GM12878 (cell line): ENCODE measurements at regions not wholly inside any gene's neighbourhood (a gene's known extent, or its start where the extent isn't known, plus 50 kb on each side); places are given as distances from the start of the nearest gene placed in this dataset.

Source experiments
- ATAC-seq: fragments of 200-7000 bp; cut with Tn5 transposase; 3 replicates; pipeline ENCODE4 v1.9.1; 2020; ENCODE audit warnings: mild to moderate bottlenecking, moderate library complexity
- BruUV-seq: library from RNA; stranded (reverse); fragments of 400-500 nt; replicated peaks from 2 replicates; lab custom pipeline; 2021; lab: Mats Ljungman, UMichigan
- CTCF ChIA-PET: fragments of 300-600 bp; sonication (Branson Sonifier 250); formaldehyde crosslinking; extraction: SDS; loops from one replicate; lab custom pipeline; 2021; ENCODE audit warnings: inconsistent platforms; lab: Yijun Ruan, JAX
- POLR2A ChIA-PET: fragments of 350-600 bp; formaldehyde crosslinking; extraction: SDS; loops from one replicate; lab custom pipeline; 2021; ENCODE audit warnings: inconsistent platforms; lab: Charles Lee
- RAD21 ChIA-PET: fragments of 300-600 bp; sonication (Branson Sonifier 250); formaldehyde crosslinking; loops from one replicate; lab custom pipeline; 2023; ENCODE audit warnings: antibody characterized with exemption; ENCODE audit not compliant: unreplicated experiment; lab: Charles Lee
- SMC1A ChIA-PET: fragments of 300-600 bp; sonication (Branson Sonifier 250); formaldehyde crosslinking; loops from one replicate; lab custom pipeline; 2023; ENCODE audit not compliant: unreplicated experiment, uncharacterized antibody; lab: Charles Lee
- DNase-seq: peaks from one replicate; pipeline ENCODE4 v3.0.0-alpha.2; 2011; ENCODE audit warnings: low read depth, low spot score
- FAIRE-seq: peaks from 3 replicates; lab custom pipeline; 2011; peaks lifted over from hg19 to GRCh38; lab: Jason Lieb, UNC
- H2AFZ ChIP-seq: 2 replicates; pipeline ENCODE4 v1.6.0; 2011; ENCODE audit warnings: low read depth, low read length, control low read depth; ENCODE audit not compliant: control insufficient read depth
- H3K27ac ChIP-seq: 2 replicates; pipeline ENCODE4 v1.5.1; 2011; ENCODE audit warnings: control low read depth; ENCODE audit not compliant: control insufficient read depth, insufficient read depth
- H3K27me3 ChIP-seq, 2 experiments: replicated peaks in 1 of 2; 2 replicates each; pipeline versions ENCODE4 v1.6.0 to v1.6.1; 2011; ENCODE audit warnings: low read length in 1 of 2; ENCODE audit not compliant: control insufficient read depth in 2 of 2, insufficient read depth in 2 of 2
- H3K36me3 ChIP-seq, 2 experiments: 2 replicates each; pipeline ENCODE4 v1.5.1; 2011; ENCODE audit warnings: low read length in 1 of 2; ENCODE audit not compliant: control insufficient read depth in 2 of 2, insufficient read depth in 2 of 2
- H3K4me1 ChIP-seq: 2 replicates; pipeline ENCODE4 v1.6.1; 2011; ENCODE audit warnings: mild to moderate bottlenecking, low read length, moderate library complexity, mixed read lengths; ENCODE audit not compliant: control insufficient read depth, insufficient read depth
- H3K4me2 ChIP-seq: 2 replicates; pipeline ENCODE4 v1.6.0; 2011; ENCODE audit warnings: control low read depth; ENCODE audit not compliant: control insufficient read depth, insufficient read depth
- H3K4me3 ChIP-seq: fragments of 200-600 bp; sonication (generic); 2 replicates; pipeline ENCODE4 v1.5.1; 2016
- H3K79me2 ChIP-seq: 2 replicates; pipeline ENCODE4 v1.6.0; 2011; ENCODE audit warnings: low read length; ENCODE audit not compliant: control insufficient read depth, insufficient read depth
- H3K9ac ChIP-seq: 2 replicates; pipeline ENCODE4 v1.8.0; 2011; ENCODE audit warnings: low read length, control low read depth, mixed read lengths; ENCODE audit not compliant: control insufficient read depth, insufficient read depth
- H3K9me3 ChIP-seq: replicated peaks from 3 replicates; pipeline ENCODE4 v1.5.1; 2011; ENCODE audit warnings: mild to moderate bottlenecking, low read length; ENCODE audit not compliant: control insufficient read depth, insufficient read depth
- H4K20me1 ChIP-seq: 2 replicates; pipeline ENCODE4 v1.6.0; 2011; ENCODE audit not compliant: control insufficient read depth, insufficient read depth
- ATF2 ChIP-seq: IDR thresholded peaks from 2 replicates; pipeline ENCODE4 v1.6.1; 2012; ENCODE audit warnings: low read length, inconsistent platforms
- CEBPZ ChIP-seq: fragments of 150-350 bp; IDR thresholded peaks from 2 replicates; pipeline ENCODE4 v1.6.1; 2016; ENCODE audit warnings: low read depth, low read length
- HDGF ChIP-seq: fragments of 450-650 bp; IDR thresholded peaks from 2 replicates; pipeline ENCODE4 v1.6.1; 2016; ENCODE audit warnings: antibody characterized with exemption
- MTA2 ChIP-seq: fragments of 450-650 bp; IDR thresholded peaks from 2 replicates; pipeline ENCODE4 v1.6.1; 2016; ENCODE audit warnings: low read depth, mild to moderate bottlenecking, moderate library complexity
- NR2C1 ChIP-seq: fragments of 450-650 bp; IDR thresholded peaks from 2 replicates; pipeline ENCODE4 v1.6.1; 2017; ENCODE audit warnings: antibody characterized with exemption, mild to moderate bottlenecking, moderate library complexity
- POLR2AphosphoS2 ChIP-seq: IDR thresholded peaks from 2 replicates; pipeline ENCODE4 v1.6.1; 2011; ENCODE audit warnings: low read depth, mild to moderate bottlenecking, low read length, improper control_type of control experiment, moderate library complexity
- POLR2AphosphoS5 ChIP-seq: IDR thresholded peaks from 2 replicates; pipeline ENCODE4 v1.6.1; 2011; ENCODE audit warnings: mild to moderate bottlenecking, low read length, inconsistent platforms
- SIX5 ChIP-seq: IDR thresholded peaks from 2 replicates; pipeline ENCODE4 v1.6.1; 2011; ENCODE audit warnings: mild to moderate bottlenecking, low read depth, low read length, moderate library complexity; ENCODE audit not compliant: severe bottlenecking
- SMARCA5 ChIP-seq: fragments of 450-650 bp; IDR thresholded peaks from 2 replicates; pipeline ENCODE4 v1.6.1; 2017; ENCODE audit warnings: mild to moderate bottlenecking
- SUZ12 ChIP-seq: fragments of 200-600 bp; sonication (generic); IDR thresholded peaks from one replicate; pipeline ENCODE4 v1.6.1; 2018; ENCODE audit warnings: antibody characterized with exemption, mild to moderate bottlenecking; ENCODE audit not compliant: unreplicated experiment
- YY1 ChIP-seq: IDR thresholded peaks from 2 replicates; pipeline ENCODE4 v1.6.1; 2011; ENCODE audit warnings: low read depth, mild to moderate bottlenecking, low read length
- ZNF217 ChIP-seq: fragments of 450-650 bp; IDR thresholded peaks from 2 replicates; pipeline ENCODE4 v1.6.1; 2017; ENCODE audit warnings: antibody characterized with exemption, mild to moderate bottlenecking
- WGBS: methylation state at CpG from one replicate; pipeline ENCODE4 v1.1.6; 2016; ENCODE audit warnings: low lambda C conversion rate; ENCODE audit not compliant: insufficient replicate concordance, insufficient coverage; ENCODE audit errors: missing lambda C conversion rate; 5-methylcytosine and 5-hydroxymethylcytosine counted together
- in situ Hi-C: fragments of 300-500 bp; cut with MboI; formaldehyde crosslinking; loops from 9 replicates; pipeline ENCODE4 v1.14.3; 2018; ENCODE audit warnings: mixed read lengths
- intact Hi-C: fragments of 100-400 bp; cut with micrococcal nuclease; formaldehyde crosslinking; loops from one replicate; pipeline ENCODE4 v1.14.2; 2022; ENCODE audit not compliant: unreplicated experiment
- TF ChIP-seq, protein P1 (sequence below): fragments of 450-650 bp; IDR thresholded peaks from 2 replicates; pipeline ENCODE4 v1.6.1; 2017; ENCODE audit warnings: mild to moderate bottlenecking, moderate library complexity
- TF ChIP-seq, protein P2 (sequence below): IDR thresholded peaks from 2 replicates; pipeline ENCODE4 v1.6.1; 2012; ENCODE audit warnings: low read depth, low read length, improper control_type of control experiment

- TF ChIP-seq YY1: no peak
- TF ChIP-seq, protein P1, sequence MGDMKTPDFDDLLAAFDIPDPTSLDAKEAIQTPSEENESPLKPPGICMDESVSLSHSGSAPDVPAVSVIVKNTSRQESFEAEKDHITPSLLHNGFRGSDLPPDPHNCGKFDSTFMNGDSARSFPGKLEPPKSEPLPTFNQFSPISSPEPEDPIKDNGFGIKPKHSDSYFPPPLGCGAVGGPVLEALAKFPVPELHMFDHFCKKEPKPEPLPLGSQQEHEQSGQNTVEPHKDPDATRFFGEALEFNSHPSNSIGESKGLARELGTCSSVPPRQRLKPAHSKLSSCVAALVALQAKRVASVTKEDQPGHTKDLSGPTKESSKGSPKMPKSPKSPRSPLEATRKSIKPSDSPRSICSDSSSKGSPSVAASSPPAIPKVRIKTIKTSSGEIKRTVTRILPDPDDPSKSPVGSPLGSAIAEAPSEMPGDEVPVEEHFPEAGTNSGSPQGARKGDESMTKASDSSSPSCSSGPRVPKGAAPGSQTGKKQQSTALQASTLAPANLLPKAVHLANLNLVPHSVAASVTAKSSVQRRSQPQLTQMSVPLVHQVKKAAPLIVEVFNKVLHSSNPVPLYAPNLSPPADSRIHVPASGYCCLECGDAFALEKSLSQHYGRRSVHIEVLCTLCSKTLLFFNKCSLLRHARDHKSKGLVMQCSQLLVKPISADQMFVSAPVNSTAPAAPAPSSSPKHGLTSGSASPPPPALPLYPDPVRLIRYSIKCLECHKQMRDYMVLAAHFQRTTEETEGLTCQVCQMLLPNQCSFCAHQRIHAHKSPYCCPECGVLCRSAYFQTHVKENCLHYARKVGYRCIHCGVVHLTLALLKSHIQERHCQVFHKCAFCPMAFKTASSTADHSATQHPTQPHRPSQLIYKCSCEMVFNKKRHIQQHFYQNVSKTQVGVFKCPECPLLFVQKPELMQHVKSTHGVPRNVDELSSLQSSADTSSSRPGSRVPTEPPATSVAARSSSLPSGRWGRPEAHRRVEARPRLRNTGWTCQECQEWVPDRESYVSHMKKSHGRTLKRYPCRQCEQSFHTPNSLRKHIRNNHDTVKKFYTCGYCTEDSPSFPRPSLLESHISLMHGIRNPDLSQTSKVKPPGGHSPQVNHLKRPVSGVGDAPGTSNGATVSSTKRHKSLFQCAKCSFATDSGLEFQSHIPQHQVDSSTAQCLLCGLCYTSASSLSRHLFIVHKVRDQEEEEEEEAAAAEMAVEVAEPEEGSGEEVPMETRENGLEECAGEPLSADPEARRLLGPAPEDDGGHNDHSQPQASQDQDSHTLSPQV: no peak
- TF ChIP-seq, protein P2, sequence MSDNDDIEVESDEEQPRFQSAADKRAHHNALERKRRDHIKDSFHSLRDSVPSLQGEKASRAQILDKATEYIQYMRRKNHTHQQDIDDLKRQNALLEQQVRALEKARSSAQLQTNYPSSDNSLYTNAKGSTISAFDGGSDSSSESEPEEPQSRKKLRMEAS: no peak
- TF ChIP-seq ATF2: no peak
- TF ChIP-seq POLR2AphosphoS5: no peak
- TF ChIP-seq NR2C1: no peak
- TF ChIP-seq POLR2AphosphoS2: no peak
- TF ChIP-seq SIX5: no peak
- no peak for TF ChIP-seq CEBPZ
- TF ChIP-seq SMARCA5: no peak
- TF ChIP-seq MTA2: no peak
- no peak for TF ChIP-seq ZNF217
- no peak for TF ChIP-seq SUZ12
- no peak for TF ChIP-seq HDGF
- TF ChIP-seq, all 136 proteins: peak for 0
- Histone ChIP-seq H2AFZ (no peak overlapping the region), H3K4me1 (no peaks in the 10 kb centered on the region), H3K79me2 (no peaks in the 10 kb centered on the region), H3K9me3 (no peaks in the 10 kb centered on the region), H3K36me3 (no peaks in the 10 kb centered on the region), H4K20me1 (no peaks in the 10 kb centered on the region), H3K4me2 (no peak overlapping the region), H3K9ac (no peak overlapping the region), H3K4me3 (no peak overlapping the region), H3K27me3 (no peaks in the 10 kb centered on the region), H3K27ac (no peak overlapping the region)
- BruUV-seq: no TSS peak
- ChIA-PET POLR2A (no interaction called here), SMC1A (no interaction called here), RAD21 (no interaction called here), CTCF (no interaction called here)
- intact Hi-C loops (no loop called here), in situ Hi-C loops (no loop called here)
- no peak for DNase-seq
- ATAC-seq: no peak
- WGBS: 2% methylated on average over 3 of the region's 3 CpGs
- no peak for FAIRE-seq
These were observed 290.8 kb upstream of the FMN2 start for GRCh38 chr1:239800861-239801260.
